ENCODE measurements at regions not wholly inside any gene's neighbourhood (a gene's known extent, or its start where the extent isn't known, plus 50 kb on each side); places are given as distances from the start of the nearest gene placed in this dataset.
"Not testable (repeated sequence)": the region's sequence is repeated elsewhere in the genome, so short reads cannot be mapped to it uniquely, and the experiment has no call there.

- no peak for DNase-seq
Observed at GRCh38 chr2:128602699-128603101, 284.0 kb upstream of the HS6ST1 start.

- no peak for DNase-seq
Observed at GRCh38 chr2:128603411-128603924, 284.8 kb upstream of the HS6ST1 start.

GRCh38 chr2:128604045-128604444, 285.4 kb upstream of the HS6ST1 start:
- DNase-seq = no peak

- not testable (repeated sequence) for DNase-seq
Observed at GRCh38 chr2:128604581-128604980, 285.9 kb upstream of the HS6ST1 start.

GRCh38 chr2:128605421-128605820, 286.8 kb upstream of the HS6ST1 start:
- no peak for DNase-seq

- DNase-seq = no peak
Observed at GRCh38 chr2:128605931-128606330, 287.3 kb upstream of the HS6ST1 start.

- DNase-seq = no peak
Observed at GRCh38 chr2:128606837-128607236, 288.2 kb upstream of the HS6ST1 start.

- DNase-seq = no peak
Observed at GRCh38 chr2:128607440-128607839, 288.8 kb upstream of the HS6ST1 start.

- DNase-seq = no peak
Observed at GRCh38 chr2:128607911-128608506, 289.3 kb upstream of the HS6ST1 start.

GRCh38 chr2:128608921-128609880, 290.5 kb upstream of the HS6ST1 start:
- no peak for DNase-seq

- DNase-seq = no peak
Observed at GRCh38 chr2:128610496-128610895, 291.8 kb upstream of the HS6ST1 start.

- DNase-seq = no peak
Observed at GRCh38 chr2:128611421-128612320, 293.0 kb upstream of the HS6ST1 start.

- no peak for DNase-seq
Observed at GRCh38 chr2:128612628-128613027, 294.0 kb upstream of the HS6ST1 start.

GRCh38 chr2:128613351-128613750, 294.7 kb upstream of the HS6ST1 start:
- DNase-seq = no peak

GRCh38 chr2:128613876-128614275, 295.2 kb upstream of the HS6ST1 start:
- no peak for DNase-seq

- DNase-seq = not testable (repeated sequence)
Observed at GRCh38 chr2:128614907-128615306, 296.2 kb upstream of the HS6ST1 start.

GRCh38 chr2:128615571-128615970, 296.9 kb upstream of the HS6ST1 start:
- DNase-seq = no peak

GRCh38 chr2:128617029-128617590, 298.4 kb upstream of the HS6ST1 start:
- DNase-seq = no peak

GRCh38 chr2:128617661-128618060, 299.0 kb upstream of the HS6ST1 start:
- no peak for DNase-seq

GRCh38 chr2:128618642-128619041, 300.0 kb upstream of the HS6ST1 start:
- no peak for DNase-seq

GRCh38 chr2:128619471-128620325, 301.0 kb upstream of the HS6ST1 start:
- DNase-seq = no peak

- DNase-seq = no peak
Observed at GRCh38 chr2:128621074-128621473, 302.4 kb upstream of the HS6ST1 start.
